ENCODE measurements at regions not wholly inside any gene's neighbourhood (a gene's known extent, or its start where the extent isn't known, plus 50 kb on each side); places are given as distances from the start of the nearest gene placed in this dataset.

DNA sequence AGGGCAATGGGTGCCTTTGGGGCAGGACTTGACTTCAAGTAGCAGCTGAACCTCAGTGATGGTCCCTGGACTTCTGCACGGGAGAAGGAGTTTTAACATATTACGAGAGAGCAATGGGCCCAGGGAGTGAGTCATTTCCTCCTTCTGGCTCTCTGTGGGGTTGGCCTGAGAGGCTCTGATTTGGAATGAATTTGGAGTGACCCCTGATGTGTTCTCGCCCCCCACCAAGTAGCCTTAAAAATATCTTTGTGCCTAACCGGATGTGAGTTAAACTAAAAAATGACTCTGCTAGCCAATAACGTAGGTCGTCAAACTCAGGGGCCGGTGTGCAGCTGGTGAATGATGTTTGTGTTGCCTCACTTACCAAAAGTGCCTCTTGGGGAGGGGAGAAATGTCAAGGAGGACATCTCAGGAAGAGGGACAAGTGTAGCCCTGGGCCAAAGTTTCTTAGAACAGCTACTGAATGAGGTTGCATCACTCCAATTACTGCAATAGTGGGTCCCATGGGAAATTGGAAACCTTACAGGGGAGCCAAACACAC, 656.6 kb downstream of the INHBA start:
- WGBS (ENCODE audit: insufficient coverage), result 91% methylated on average over 7 of the region's 7 CpGs
- ATAC-seq (no peak), DNase-seq (no peak)
- no peaks in the 10 kb centered on the region for H3K36me3 Mint-ChIP-seq
- H3K27me3 ChIP-seq (ENCODE audit: control insufficient read depth, insufficient read depth, low read length), result no peaks in the 10 kb centered on the region
- no peak overlapping the region for H3K27ac Mint-ChIP-seq
- TF ChIP-seq, protein P1, sequence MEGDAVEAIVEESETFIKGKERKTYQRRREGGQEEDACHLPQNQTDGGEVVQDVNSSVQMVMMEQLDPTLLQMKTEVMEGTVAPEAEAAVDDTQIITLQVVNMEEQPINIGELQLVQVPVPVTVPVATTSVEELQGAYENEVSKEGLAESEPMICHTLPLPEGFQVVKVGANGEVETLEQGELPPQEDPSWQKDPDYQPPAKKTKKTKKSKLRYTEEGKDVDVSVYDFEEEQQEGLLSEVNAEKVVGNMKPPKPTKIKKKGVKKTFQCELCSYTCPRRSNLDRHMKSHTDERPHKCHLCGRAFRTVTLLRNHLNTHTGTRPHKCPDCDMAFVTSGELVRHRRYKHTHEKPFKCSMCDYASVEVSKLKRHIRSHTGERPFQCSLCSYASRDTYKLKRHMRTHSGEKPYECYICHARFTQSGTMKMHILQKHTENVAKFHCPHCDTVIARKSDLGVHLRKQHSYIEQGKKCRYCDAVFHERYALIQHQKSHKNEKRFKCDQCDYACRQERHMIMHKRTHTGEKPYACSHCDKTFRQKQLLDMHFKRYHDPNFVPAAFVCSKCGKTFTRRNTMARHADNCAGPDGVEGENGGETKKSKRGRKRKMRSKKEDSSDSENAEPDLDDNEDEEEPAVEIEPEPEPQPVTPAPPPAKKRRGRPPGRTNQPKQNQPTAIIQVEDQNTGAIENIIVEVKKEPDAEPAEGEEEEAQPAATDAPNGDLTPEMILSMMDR (IDR thresholded peaks at IDR 0.05), result no peak
- no peaks in the 10 kb centered on the region for H3K4me1 Mint-ChIP-seq
- H3K4me3 ChIP-seq (ENCODE audit: low read length), result no peak overlapping the region
- H3K9me3 ChIP-seq (ENCODE audit: control insufficient read depth, insufficient read depth, low read length), result peaks cover 3% of the 10 kb centered on the region
- intact Hi-C loops (cut with micrococcal nuclease), result no loop called here
- no peaks in the 10 kb centered on the region for H3K36me3 ChIP-seq (ENCODE audit: control insufficient read depth, insufficient read depth, low read length)
- peaks cover 0 to 5% of the 10 kb centered on the region in 2 donors for H3K9me3 Mint-ChIP-seq
- H3K27me3 Mint-ChIP-seq (ENCODE audit: low read depth in 2 of 2), result no peaks in the 10 kb centered on the region
- no peak overlapping the region for H3K27ac ChIP-seq (ENCODE audit: low read length)
- H3K4me3 Mint-ChIP-seq, result no peak overlapping the region
- H3K4me1 ChIP-seq (ENCODE audit: control insufficient read depth, insufficient read depth, low read length), result no peaks in the 10 kb centered on the region

GRCh38 chr7:41045556-41046123, 657.2 kb downstream of the INHBA start:
- Histone ChIP-seq H3K4me3 (ENCODE audit: low read length) (no peak overlapping the region), H3K36me3 (ENCODE audit: control insufficient read depth, insufficient read depth, low read length) (no peaks in the 10 kb centered on the region), H3K9me3 (ENCODE audit: control insufficient read depth, insufficient read depth, low read length) (peaks cover 3% of the 10 kb centered on the region), H3K27ac (ENCODE audit: low read length) (no peak overlapping the region), H3K4me1 (ENCODE audit: control insufficient read depth, insufficient read depth, low read length) (no peaks in the 10 kb centered on the region), H3K27me3 (ENCODE audit: control insufficient read depth, insufficient read depth, low read length) (no peaks in the 10 kb centered on the region)
- intact Hi-C loops (cut with micrococcal nuclease), result no loop called here
- WGBS (ENCODE audit: insufficient coverage), result no CpG with 5 or more reads among the region's 3 CpGs
- TF ChIP-seq, protein P1 (IDR thresholded peaks at IDR 0.05), result no peak
- no peaks in the 10 kb centered on the region for H3K4me1 Mint-ChIP-seq
- ATAC-seq (no peak), DNase-seq (no peak)
- H3K27me3 Mint-ChIP-seq (ENCODE audit: low read depth in 2 of 2), result no peaks in the 10 kb centered on the region
- H3K27ac Mint-ChIP-seq, result no peak overlapping the region
- H3K9me3 Mint-ChIP-seq, result peaks cover 0 to 5% of the 10 kb centered on the region in 2 donors
- no peaks in the 10 kb centered on the region for H3K36me3 Mint-ChIP-seq
- H3K4me3 Mint-ChIP-seq, result no peak overlapping the region

DNA sequence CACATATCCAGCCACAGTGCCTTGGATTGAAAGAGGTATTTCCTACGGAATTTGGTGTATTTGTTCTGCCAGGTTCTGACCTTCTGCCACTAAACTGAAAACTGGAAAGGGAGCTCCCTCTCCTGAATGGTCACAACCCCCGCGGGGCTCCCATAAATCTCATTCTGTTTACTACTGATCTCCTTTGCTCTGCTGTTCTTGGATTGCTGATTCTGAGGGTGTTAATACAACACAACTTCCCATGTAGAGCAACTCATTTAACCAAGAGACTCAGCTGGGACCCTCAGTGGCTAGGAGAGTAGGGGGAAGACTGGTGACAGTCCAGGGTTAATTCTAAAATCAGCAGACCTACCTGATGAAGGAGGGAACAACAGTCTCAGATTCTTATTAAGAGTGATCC, 662.9 kb downstream of the INHBA start:
- no peaks in the 10 kb centered on the region for H3K36me3 Mint-ChIP-seq
- H3K4me1 ChIP-seq (ENCODE audit: control insufficient read depth, insufficient read depth, low read length), result no peaks in the 10 kb centered on the region
- no peak overlapping the region for H3K4me3 Mint-ChIP-seq
- H3K4me1 Mint-ChIP-seq, result no peaks in the 10 kb centered on the region
- ATAC-seq (no peak), DNase-seq (no peak)
- 82% methylated on average over 3 of the region's 3 CpGs for WGBS (ENCODE audit: insufficient coverage)
- no peak overlapping the region for H3K27ac ChIP-seq (ENCODE audit: low read length)
- TF ChIP-seq, protein P1 (IDR thresholded peaks at IDR 0.05), result no peak
- no peak overlapping the region for H3K27ac Mint-ChIP-seq
- H3K4me3 ChIP-seq (ENCODE audit: low read length), result no peak overlapping the region
- no peaks in the 10 kb centered on the region for H3K27me3 Mint-ChIP-seq (ENCODE audit: low read depth in 2 of 2)
- no peaks in the 10 kb centered on the region for H3K36me3 ChIP-seq (ENCODE audit: control insufficient read depth, insufficient read depth, low read length)
- H3K27me3 ChIP-seq (ENCODE audit: control insufficient read depth, insufficient read depth, low read length), result no peaks in the 10 kb centered on the region
- peaks cover 0 to 9% of the 10 kb centered on the region in 2 donors for H3K9me3 Mint-ChIP-seq
- peaks cover 3% of the 10 kb centered on the region for H3K9me3 ChIP-seq (ENCODE audit: control insufficient read depth, insufficient read depth, low read length)
- intact Hi-C loops (cut with micrococcal nuclease), result no loop called here

- Mint-ChIP-seq H3K9me3 (peaks cover 0 to 7% of the 10 kb centered on the region in 2 donors), H3K36me3 (no peaks in the 10 kb centered on the region), H3K4me1 (no peaks in the 10 kb centered on the region), H3K27ac (no peak overlapping the region), H3K27me3 (ENCODE audit: low read depth in 2 of 2) (no peaks in the 10 kb centered on the region), H3K4me3 (no peak overlapping the region)
- H3K9me3 ChIP-seq (ENCODE audit: control insufficient read depth, insufficient read depth, low read length), result peaks cover 3% of the 10 kb centered on the region
- no peaks in the 10 kb centered on the region for H3K36me3 ChIP-seq (ENCODE audit: control insufficient read depth, insufficient read depth, low read length)
- H3K27me3 ChIP-seq (ENCODE audit: control insufficient read depth, insufficient read depth, low read length), result no peaks in the 10 kb centered on the region
- ATAC-seq (no peak), DNase-seq (no peak)
- no peak overlapping the region for H3K27ac ChIP-seq (ENCODE audit: low read length)
- no peaks in the 10 kb centered on the region for H3K4me1 ChIP-seq (ENCODE audit: control insufficient read depth, insufficient read depth, low read length)
- TF ChIP-seq, protein P1 (IDR thresholded peaks at IDR 0.05), result no peak
- WGBS (ENCODE audit: insufficient coverage), result 74% methylated on average over 4 of the region's 4 CpGs
- no peak overlapping the region for H3K4me3 ChIP-seq (ENCODE audit: low read length)
- intact Hi-C loops (cut with micrococcal nuclease), result no loop called here
Observed at GRCh38 chr7:41039386-41039953, 663.4 kb downstream of the INHBA start.

Measured in natural killer cell (primary cell).